Stimulated activated CD4-positive, alpha-beta T cell treated with anti-CD3 and anti-CD28 coated beads, Interleukin-4, amount 100 ng/mL, for 1 hour (primary cell): ENCODE measurements at regions not wholly inside any gene's neighbourhood (a gene's known extent, or its start where the extent isn't known, plus 50 kb on each side); places are given as distances from the start of the nearest gene placed in this dataset.

ENCODE experiments used
- DNase-seq: peaks from one replicate; pipeline ENCODE4 v3.0.0-alpha.2; 2020

DNA sequence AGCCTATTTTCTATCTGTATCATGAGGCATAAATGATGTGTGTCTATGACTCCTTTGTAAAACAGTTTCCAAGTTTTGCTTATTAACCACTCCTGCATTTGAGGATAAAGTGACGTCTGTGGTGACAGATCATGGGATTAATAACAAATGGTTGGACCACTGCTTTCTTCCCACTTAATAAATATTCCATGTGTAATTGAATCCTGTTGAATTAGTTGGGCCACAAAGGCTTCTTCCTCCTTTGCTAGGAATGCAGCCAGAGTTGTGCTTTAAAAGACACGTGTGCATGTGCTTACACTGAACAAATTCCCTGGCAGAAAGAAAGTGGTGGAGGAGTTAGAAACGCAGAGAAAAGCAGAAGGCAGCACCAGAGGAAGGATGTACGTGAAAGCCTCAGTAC is 150.2 kb downstream of the ACTBL2 start:
- DNase-seq, result no peak

DNA sequence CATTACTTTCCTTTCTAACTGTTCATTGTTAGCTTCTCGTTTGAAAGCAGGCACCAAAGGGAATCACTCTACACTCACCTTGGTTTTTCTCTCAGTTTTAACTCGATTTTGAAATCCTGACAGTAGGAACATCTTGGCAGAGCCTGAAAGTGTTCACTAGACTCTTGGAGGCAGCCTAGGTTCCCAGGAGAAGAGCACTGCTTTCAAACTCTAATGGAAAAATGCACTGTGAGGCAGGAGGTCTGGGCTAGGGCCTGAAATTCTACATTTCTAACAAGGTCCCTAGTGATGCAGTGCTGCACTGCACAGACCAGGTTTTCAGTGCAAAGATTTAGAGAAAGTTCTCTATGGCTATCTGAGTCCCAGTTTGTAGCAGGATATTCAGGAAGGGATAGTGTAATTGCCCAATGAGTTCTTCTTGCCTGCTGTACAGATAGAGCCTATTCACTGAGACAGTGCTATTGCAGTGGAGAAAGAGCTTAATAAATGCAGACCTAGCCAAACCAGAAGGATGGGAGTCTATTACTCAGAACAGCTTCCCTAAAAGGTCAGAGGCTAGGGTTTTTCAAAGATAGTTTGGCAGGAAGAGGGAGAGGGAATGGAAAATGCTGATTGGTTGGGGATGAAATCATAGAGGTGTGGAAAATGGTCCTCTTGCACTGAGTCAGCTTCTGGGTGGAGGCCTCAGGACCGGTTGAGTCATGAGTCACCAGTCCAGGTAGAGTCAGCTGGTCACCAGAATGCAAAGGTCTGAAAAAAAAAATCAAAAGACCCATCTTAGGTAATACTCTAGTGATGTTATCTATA is 153.9 kb downstream of the GPBP1 start:
- DNase-seq, result no peak

DNA sequence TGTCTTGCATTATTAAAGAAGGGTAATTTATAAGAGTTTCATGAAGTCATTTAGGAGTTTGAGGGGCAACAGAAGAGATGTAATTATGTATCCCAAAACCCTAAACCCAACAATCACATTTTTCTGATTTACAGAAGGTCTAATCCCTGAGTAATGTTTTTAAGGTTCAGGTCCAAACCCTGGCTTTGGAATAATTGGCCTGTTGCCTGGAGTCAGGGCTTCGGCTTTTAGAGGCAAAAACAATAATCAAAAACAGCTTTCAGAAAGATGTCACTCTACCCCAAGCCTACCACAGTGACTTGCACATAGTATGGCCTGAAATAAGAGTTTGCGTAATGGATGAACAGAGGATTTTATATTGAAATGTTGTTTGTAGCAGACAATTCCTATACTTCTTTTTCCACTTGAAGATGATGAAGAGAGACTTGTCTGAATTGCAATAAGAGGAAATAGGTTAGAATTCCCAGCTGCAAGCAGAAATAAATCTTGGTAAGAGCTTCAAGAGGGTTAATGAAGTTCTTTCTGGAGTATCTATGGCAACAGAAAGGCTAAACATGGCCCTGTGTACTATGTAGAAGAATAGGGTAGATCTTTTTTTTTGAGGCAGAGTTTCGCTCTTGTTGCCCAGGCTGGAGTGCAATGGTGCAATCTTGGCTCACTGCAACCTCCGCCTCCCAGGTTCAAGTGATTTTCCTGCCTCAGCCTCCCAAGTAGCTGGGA is 152.0 kb downstream of the GPBP1 start:
- no peak for DNase-seq

DNA sequence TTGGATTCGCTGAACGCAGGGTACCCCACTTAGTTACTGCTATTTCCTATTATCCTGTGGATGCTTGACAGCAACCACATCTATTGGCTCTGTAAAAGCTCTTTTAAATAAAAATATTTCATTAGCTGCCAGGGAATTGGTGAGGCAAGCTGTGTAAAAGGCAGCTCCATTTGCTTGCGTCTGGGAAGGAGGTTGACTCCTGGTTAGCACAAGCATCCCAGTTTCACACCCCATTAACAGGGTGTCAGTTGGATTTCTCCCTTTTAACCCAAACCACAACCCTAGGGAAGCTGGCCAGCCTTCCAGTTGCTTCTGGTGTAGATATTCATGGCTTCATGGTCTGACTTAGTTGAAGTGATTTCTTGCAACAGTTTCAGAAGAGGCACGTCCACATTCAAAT is 151.0 kb downstream of the GPBP1 start:
- DNase-seq, result no peak

DNA sequence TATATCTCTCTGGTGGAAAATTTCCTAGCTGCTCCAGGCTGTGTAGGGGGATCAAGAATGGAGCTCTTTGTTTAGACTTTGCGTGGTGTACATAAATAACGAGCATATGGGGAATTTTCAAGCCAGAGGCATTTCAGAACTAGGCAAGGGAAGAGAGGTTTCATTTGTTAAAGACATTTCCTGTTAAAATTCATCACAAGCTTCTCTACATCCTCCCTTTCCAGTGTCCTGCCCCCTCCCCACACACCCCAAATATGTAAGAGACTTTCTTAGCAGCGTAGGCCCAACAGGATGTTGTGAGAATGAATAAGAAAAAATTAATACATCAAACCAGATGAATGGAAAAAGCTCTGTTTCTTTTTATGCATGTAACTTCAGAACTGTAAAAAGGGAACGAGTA is 150.3 kb downstream of the GPBP1 start:
- DNase-seq, result no peak

DNA sequence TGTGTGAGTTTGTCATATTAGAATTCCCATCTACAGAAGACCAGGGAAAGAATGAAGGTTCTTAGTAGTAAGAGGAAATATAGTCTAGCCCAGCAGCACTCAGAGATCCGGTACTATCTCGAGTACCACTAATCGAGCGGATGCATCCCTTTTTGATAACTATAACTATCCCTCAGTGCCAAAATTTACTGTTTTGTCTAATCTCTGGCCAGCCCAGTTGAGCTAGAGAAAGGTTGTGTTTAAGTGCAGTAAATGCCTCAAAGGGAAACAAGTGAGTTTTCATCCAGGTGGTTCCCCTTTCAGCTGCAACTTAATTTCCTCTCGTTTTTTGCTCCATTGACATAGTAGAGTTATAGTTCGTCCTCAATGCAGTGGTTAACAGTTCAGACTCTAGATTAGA is 146.7 kb downstream of the GPBP1 start:
- no peak for DNase-seq

DNA sequence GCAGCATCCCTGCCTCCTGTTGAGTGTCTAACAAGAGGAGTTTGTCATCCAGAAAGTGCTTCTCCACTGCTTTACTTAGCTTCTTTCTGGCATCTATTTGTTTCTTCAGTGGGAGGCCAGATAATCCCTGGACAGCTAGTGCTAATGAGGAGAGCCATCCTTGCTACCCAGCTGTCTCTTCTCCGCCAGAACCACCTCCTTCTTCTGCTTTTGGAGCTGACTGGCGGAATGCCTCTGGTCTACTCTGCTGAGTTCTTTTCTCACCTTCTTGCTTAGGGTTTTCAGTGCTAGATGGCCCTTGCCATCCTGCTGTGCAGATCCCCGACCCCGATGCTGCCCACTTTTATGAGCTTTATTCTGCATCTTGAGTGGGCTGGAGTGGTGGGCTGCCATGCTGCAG is 145.8 kb downstream of the GPBP1 start:
- no peak for DNase-seq

DNA sequence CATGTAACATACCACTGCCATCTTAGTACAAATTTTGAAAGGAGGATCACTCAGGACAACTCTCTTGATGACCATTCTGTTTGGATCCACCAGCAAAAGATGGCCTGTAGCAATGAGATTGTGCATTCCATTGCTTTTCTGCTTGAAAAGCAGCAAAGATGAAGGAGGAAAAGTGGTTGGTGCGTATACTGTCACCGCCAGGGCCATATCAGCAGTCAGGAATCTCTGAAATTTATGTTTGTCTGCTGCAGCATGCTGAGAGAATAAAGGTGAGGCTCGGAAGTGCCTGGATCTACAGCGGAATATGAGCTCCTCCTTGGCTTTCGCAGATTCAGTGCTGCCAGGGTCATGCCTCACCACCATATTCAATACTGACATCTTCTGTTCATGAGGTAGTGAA is 144.4 kb downstream of the GPBP1 start:
- DNase-seq, result no peak

DNA sequence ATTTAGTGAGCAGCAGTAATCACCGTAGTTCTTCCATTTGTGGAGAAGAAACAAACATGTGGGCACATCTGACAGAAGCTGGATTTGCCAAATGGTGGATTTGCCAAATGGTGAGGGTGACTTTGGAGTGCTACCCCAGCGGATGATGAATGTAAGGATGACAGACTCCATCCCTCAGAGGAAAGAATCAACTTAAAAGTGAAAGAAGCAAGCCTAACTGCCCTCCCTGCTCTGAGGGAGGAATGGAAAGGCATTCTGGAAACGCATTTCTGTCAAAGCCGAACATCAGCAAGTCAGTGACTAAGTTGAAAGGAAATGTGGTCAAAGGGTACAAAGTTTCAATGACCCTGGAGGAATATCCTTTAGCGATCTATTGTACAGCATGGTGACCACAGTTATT is 143.5 kb downstream of the GPBP1 start:
- DNase-seq, result no peak

DNA sequence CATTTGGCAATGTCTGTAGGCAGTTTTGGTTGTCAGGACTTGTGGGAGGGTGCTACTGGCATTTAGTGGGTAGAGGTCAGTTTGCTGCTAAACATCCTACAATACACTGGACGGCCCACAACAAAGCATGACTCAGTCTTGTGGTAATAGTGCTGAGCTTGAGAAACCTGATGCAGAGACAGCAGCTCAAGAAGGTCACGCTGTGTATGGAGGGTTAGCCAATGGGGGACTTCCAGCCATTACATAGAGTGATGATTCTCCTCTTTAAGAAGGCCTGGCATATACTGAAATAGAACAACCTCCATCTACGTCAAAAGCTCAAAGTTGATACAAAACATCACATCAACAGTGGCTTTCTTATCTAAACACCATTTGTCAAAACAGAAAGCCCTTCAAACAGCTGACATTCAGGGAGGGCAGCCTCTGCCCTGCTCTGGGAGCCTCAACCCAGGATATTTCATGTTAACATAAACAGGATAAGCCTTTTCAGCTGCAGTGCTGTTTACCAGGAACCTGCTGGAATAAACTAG is 143.0 kb downstream of the GPBP1 start:
- no peak for DNase-seq

DNA sequence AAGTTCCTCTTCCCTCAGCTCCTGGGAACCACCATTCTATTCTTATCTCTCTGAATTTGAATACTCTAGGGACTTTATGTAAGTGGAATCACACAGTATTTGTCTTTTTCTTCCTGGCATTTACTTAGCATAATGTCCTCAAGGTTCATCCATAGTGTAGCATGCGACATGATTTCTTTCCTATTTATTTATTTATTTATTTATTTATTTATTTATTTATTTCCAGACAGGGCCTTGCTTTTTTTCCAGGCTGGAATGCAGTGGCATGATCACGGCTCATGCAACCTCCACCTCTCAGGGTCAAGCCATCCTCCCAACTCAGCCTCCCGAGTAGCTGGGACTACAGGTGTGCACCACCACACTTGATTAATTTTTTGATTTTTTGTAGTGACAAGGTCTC is 142.1 kb downstream of the GPBP1 start:
- no peak for DNase-seq
